HepG2 (cell line): ENCODE measurements at regions not wholly inside any gene's neighbourhood (a gene's known extent, or its start where the extent isn't known, plus 50 kb on each side); places are given as distances from the start of the nearest gene placed in this dataset.

Experiments used
- ATAC-seq: fragments of 200-7000 bp; cut with Tn5 transposase; 3 replicates; pipeline ENCODE4 v1.9.1; 2020; ENCODE audit warnings: mild to moderate bottlenecking, moderate library complexity
- BruUV-seq: library from RNA; stranded (reverse); fragments of 400-500 nt; replicated peaks from 2 replicates; lab custom pipeline; 2021; lab: Mats Ljungman, UMichigan
- CTCF ChIA-PET: fragments of 300-600 bp; formaldehyde crosslinking; extraction: SDS; loops from one replicate; lab custom pipeline; 2021; ENCODE audit warnings: low total read pairs, inconsistent platforms, low intra/inter-chr PET ratio; lab: Yijun Ruan, JAX
- POLR2A ChIA-PET: fragments of 350-600 bp; sonication (Branson Sonifier 250); formaldehyde crosslinking; loops from one replicate; lab custom pipeline; 2020; ENCODE audit warnings: antibody characterized with exemption, inconsistent platforms; lab: Yijun Ruan, JAX
- DNase-seq: peaks from one replicate; pipeline ENCODE4 v3.0.0-alpha.2; 2015; ENCODE audit warnings: low spot score
- FAIRE-seq: peaks from 3 replicates; lab custom pipeline; 2011; peaks lifted over from hg19 to GRCh38; lab: Jason Lieb, UNC
- H2AFZ ChIP-seq: one replicate; pipeline ENCODE4 v1.6.1; 2011; ENCODE audit warnings: low read length, inconsistent platforms
- H3K27ac ChIP-seq: fragments of 300-600 bp; 3 replicates; pipeline ENCODE4 v1.8.0; 2011; ENCODE audit warnings: mixed run types, mild to moderate bottlenecking, mixed read lengths, low read length, inconsistent platforms; ENCODE audit not compliant: insufficient read depth; ENCODE audit errors: extremely low read length
- H3K27me3 ChIP-seq, 2 experiments: fragments of 200-600 bp in 1 of 2; 2 replicates in 1 of 2; 3 replicates in 1 of 2; pipeline versions ENCODE4 v1.6.0 to v1.8.0; 2011; ENCODE audit warnings: low read length in 2 of 2, mild to moderate bottlenecking in 2 of 2, moderate library complexity in 2 of 2, inconsistent platforms in 1 of 2; ENCODE audit not compliant: insufficient read depth in 2 of 2, control insufficient read depth in 1 of 2
- H3K36me3 ChIP-seq, 2 experiments: fragments of 200-600 bp in 1 of 2; replicated peaks in 1 of 2; 2 replicates in 1 of 2; 3 replicates in 1 of 2; pipeline versions ENCODE4 v1.5.1 to v1.8.0; 2011; ENCODE audit warnings: low read length in 2 of 2, inconsistent platforms in 1 of 2; ENCODE audit not compliant: insufficient read depth in 2 of 2, control insufficient read depth in 1 of 2
- H3K4me1 ChIP-seq: 2 replicates; pipeline ENCODE4 v1.5.1; 2012; ENCODE audit warnings: low read length, inconsistent platforms; ENCODE audit not compliant: insufficient read depth
- H3K4me2 ChIP-seq: 2 replicates; pipeline ENCODE4 v1.6.0; 2011; ENCODE audit warnings: low read depth, low read length, inconsistent platforms
- H3K4me3 ChIP-seq, 3 experiments: fragments of 200-600 bp in 1 of 3; sonication (generic), shearing (Covaris generic) in 1 of 3; replicated peaks in 1 of 3; 2 replicates each; pipeline ENCODE4 v1.5.1; 2011 to 2016; ENCODE audit warnings: low read length in 3 of 3, inconsistent platforms in 2 of 3, low read depth in 2 of 3, mild to moderate bottlenecking in 2 of 3, control low read depth in 1 of 3, mixed read lengths in 1 of 3; ENCODE audit not compliant: insufficient read depth in 1 of 3
- H3K79me2 ChIP-seq: one replicate; pipeline ENCODE4 v1.6.1; 2011; ENCODE audit warnings: low read length, inconsistent platforms; ENCODE audit not compliant: insufficient read depth
- H3K9ac ChIP-seq: 2 replicates; pipeline ENCODE4 v1.6.0; 2011; ENCODE audit warnings: mild to moderate bottlenecking, low read depth, low read length, inconsistent platforms; ENCODE audit not compliant: insufficient read depth
- H3K9me3 ChIP-seq: 2 replicates; pipeline ENCODE4 v1.5.1; 2012; ENCODE audit warnings: mild to moderate bottlenecking, low read length
- H4K20me1 ChIP-seq: 2 replicates; pipeline ENCODE4 v1.6.0; 2011; ENCODE audit warnings: inconsistent platforms, mild to moderate bottlenecking, low read length, moderate library complexity; ENCODE audit not compliant: insufficient read depth
- NFKB2 ChIP-seq: sonication (generic); formaldehyde crosslinking; IDR thresholded peaks from 2 replicates; pipeline ENCODE4 v1.4.0; 2020; ENCODE audit warnings: missing genetic modification reagents, borderline replicate concordance
- NFYC ChIP-seq: IDR thresholded peaks from 2 replicates; pipeline ENCODE4 v1.6.1; 2016; ENCODE audit warnings: missing genetic modification reagents, missing compliant biosample characterization
- SIN3A ChIP-seq: IDR thresholded peaks from 2 replicates; pipeline ENCODE4 v1.6.1; 2011; ENCODE audit warnings: low read depth, mild to moderate bottlenecking, control low read depth, low read length, borderline replicate concordance
- WIZ ChIP-seq: sonication (generic); formaldehyde crosslinking; IDR thresholded peaks from 2 replicates; pipeline ENCODE4 v1.5.1; 2020; ENCODE audit warnings: mild to moderate bottlenecking, missing genetic modification reagents
- XBP1 ChIP-seq: sonication (generic); formaldehyde crosslinking; IDR thresholded peaks from 2 replicates; pipeline ENCODE4 v1.5.0; 2020; ENCODE audit warnings: missing genetic modification reagents
- ZNF7 ChIP-seq: IDR thresholded peaks from 2 replicates; pipeline ENCODE4 v1.6.1; 2016; ENCODE audit warnings: missing biosample characterization, missing genetic modification reagents
- ZNF782 ChIP-seq: sonication (generic); formaldehyde crosslinking; IDR thresholded peaks from 2 replicates; pipeline ENCODE4 v1.4.0; 2020; ENCODE audit warnings: missing genetic modification reagents, mild to moderate bottlenecking, borderline replicate concordance
- ZNF83 ChIP-seq: sonication (generic); formaldehyde crosslinking; IDR thresholded peaks from 2 replicates; pipeline ENCODE4 v1.4.0; 2020; ENCODE audit warnings: missing genetic modification reagents, mild to moderate bottlenecking, borderline replicate concordance
- ZNF839 ChIP-seq: sonication (generic); formaldehyde crosslinking; IDR thresholded peaks from 2 replicates; pipeline ENCODE4 v1.4.0; 2020; ENCODE audit warnings: missing genetic modification reagents, mild to moderate bottlenecking, borderline replicate concordance
- ZSCAN25 ChIP-seq: sonication (generic); formaldehyde crosslinking; IDR thresholded peaks from 2 replicates; pipeline ENCODE4 v1.8.0; 2022; ENCODE audit warnings: mild to moderate bottlenecking, missing genetic modification reagents
- WGBS: methylation state at CpG from one replicate; pipeline ENCODE4 v1.1.6; 2017; ENCODE audit warnings: low lambda C conversion rate; 5-methylcytosine and 5-hydroxymethylcytosine counted together
- in situ Hi-C: cut with HindIII; loops from 2 replicates; pipeline ENCODE4 v1.10.0; 2017; ENCODE audit warnings: low pct_unique_long_range_greater_than_20kb; ENCODE audit not compliant: extremely low pct_ligation_motif_present
- intact Hi-C: fragments of 100-400 bp; cut with micrococcal nuclease; formaldehyde crosslinking; loops from one replicate; pipeline ENCODE4 v1.10.0; 2022; ENCODE audit not compliant: unreplicated experiment
- TF ChIP-seq, protein P1 (sequence below): sonication (generic); formaldehyde crosslinking; IDR thresholded peaks from 2 replicates; pipeline ENCODE4 v1.5.1; 2020; ENCODE audit warnings: missing genetic modification reagents, mild to moderate bottlenecking, borderline replicate concordance
- TF ChIP-seq, protein P2 (sequence below): IDR thresholded peaks from 2 replicates; pipeline ENCODE4 v1.6.1; 2016; ENCODE audit warnings: missing genetic modification reagents, missing compliant biosample characterization
- TF ChIP-seq, protein P3 (sequence below): sonication (generic); formaldehyde crosslinking; IDR thresholded peaks from 2 replicates; pipeline ENCODE4 v1.4.0; 2020; ENCODE audit warnings: missing genetic modification reagents, borderline replicate concordance
- TF ChIP-seq, protein P4 (sequence below): sonication (generic); formaldehyde crosslinking; IDR thresholded peaks from 2 replicates; pipeline ENCODE4 v1.4.0; 2020; ENCODE audit warnings: low read depth, mild to moderate bottlenecking, missing genetic modification reagents
- TF ChIP-seq, protein P5 (sequence below): sonication (generic); formaldehyde crosslinking; IDR thresholded peaks from 2 replicates; pipeline ENCODE4 v1.5.0; 2020; ENCODE audit warnings: missing genetic modification reagents, mild to moderate bottlenecking, borderline replicate concordance

GRCh38 chr10:130834573-130834972 lies 476.9 kb downstream of the TCERG1L start (continued):
- TF ChIP-seq, protein P1, sequence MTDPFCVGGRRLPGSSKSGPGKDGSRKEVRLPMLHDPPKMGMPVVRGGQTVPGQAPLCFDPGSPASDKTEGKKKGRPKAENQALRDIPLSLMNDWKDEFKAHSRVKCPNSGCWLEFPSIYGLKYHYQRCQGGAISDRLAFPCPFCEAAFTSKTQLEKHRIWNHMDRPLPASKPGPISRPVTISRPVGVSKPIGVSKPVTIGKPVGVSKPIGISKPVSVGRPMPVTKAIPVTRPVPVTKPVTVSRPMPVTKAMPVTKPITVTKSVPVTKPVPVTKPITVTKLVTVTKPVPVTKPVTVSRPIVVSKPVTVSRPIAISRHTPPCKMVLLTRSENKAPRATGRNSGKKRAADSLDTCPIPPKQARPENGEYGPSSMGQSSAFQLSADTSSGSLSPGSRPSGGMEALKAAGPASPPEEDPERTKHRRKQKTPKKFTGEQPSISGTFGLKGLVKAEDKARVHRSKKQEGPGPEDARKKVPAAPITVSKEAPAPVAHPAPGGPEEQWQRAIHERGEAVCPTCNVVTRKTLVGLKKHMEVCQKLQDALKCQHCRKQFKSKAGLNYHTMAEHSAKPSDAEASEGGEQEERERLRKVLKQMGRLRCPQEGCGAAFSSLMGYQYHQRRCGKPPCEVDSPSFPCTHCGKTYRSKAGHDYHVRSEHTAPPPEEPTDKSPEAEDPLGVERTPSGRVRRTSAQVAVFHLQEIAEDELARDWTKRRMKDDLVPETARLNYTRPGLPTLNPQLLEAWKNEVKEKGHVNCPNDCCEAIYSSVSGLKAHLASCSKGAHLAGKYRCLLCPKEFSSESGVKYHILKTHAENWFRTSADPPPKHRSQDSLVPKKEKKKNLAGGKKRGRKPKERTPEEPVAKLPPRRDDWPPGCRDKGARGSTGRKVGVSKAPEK (CRISPR knock-in tag), result no peak
- TF ChIP-seq ZNF7 (CRISPR knock-in tag) (no peak), XBP1 (CRISPR knock-in tag) (no peak), NFYC (CRISPR knock-in tag) (no peak)
- TF ChIP-seq, protein P2, sequence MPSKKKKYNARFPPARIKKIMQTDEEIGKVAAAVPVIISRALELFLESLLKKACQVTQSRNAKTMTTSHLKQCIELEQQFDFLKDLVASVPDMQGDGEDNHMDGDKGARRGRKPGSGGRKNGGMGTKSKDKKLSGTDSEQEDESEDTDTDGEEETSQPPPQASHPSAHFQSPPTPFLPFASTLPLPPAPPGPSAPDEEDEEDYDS (CRISPR knock-in tag), result no peak
- TF ChIP-seq, protein P3, sequence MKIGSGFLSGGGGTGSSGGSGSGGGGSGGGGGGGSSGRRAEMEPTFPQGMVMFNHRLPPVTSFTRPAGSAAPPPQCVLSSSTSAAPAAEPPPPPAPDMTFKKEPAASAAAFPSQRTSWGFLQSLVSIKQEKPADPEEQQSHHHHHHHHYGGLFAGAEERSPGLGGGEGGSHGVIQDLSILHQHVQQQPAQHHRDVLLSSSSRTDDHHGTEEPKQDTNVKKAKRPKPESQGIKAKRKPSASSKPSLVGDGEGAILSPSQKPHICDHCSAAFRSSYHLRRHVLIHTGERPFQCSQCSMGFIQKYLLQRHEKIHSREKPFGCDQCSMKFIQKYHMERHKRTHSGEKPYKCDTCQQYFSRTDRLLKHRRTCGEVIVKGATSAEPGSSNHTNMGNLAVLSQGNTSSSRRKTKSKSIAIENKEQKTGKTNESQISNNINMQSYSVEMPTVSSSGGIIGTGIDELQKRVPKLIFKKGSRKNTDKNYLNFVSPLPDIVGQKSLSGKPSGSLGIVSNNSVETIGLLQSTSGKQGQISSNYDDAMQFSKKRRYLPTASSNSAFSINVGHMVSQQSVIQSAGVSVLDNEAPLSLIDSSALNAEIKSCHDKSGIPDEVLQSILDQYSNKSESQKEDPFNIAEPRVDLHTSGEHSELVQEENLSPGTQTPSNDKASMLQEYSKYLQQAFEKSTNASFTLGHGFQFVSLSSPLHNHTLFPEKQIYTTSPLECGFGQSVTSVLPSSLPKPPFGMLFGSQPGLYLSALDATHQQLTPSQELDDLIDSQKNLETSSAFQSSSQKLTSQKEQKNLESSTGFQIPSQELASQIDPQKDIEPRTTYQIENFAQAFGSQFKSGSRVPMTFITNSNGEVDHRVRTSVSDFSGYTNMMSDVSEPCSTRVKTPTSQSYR, result no peak

GRCh38 chr10:130835068-130835467 lies 476.5 kb downstream of the TCERG1L start:
- CTCF ChIA-PET, result no interaction called here
- in situ Hi-C loops (no loop called here), intact Hi-C loops (no loop called here)
- Histone ChIP-seq H3K9ac (no peak overlapping the region), H3K27ac (no peak overlapping the region), H4K20me1 (no peaks in the 10 kb centered on the region), H3K36me3 (no peaks in the 10 kb centered on the region), H3K79me2 (no peaks in the 10 kb centered on the region), H3K4me1 (no peaks in the 10 kb centered on the region), H2AFZ (no peak overlapping the region), H3K27me3 (no peaks in the 10 kb centered on the region), H3K4me3 (no peak overlapping the region), H3K9me3 (no peaks in the 10 kb centered on the region), H3K4me2 (no peak overlapping the region)
- WGBS, result no CpG with 5 or more reads among the region's 5 CpGs
- DNase-seq (no peak), FAIRE-seq (no peak), ATAC-seq (no peak)
- POLR2A ChIA-PET, result no interaction called here
- no TSS peak for BruUV-seq
- TF ChIP-seq NFKB2 (no peak), ZNF839 (CRISPR knock-in tag) (no peak), ZNF782 (CRISPR knock-in tag) (no peak), ZSCAN25 (no peak), WIZ (CRISPR knock-in tag) (no peak), ZNF83 (CRISPR knock-in tag) (no peak), SIN3A (no peak)
- TF ChIP-seq, protein P4, sequence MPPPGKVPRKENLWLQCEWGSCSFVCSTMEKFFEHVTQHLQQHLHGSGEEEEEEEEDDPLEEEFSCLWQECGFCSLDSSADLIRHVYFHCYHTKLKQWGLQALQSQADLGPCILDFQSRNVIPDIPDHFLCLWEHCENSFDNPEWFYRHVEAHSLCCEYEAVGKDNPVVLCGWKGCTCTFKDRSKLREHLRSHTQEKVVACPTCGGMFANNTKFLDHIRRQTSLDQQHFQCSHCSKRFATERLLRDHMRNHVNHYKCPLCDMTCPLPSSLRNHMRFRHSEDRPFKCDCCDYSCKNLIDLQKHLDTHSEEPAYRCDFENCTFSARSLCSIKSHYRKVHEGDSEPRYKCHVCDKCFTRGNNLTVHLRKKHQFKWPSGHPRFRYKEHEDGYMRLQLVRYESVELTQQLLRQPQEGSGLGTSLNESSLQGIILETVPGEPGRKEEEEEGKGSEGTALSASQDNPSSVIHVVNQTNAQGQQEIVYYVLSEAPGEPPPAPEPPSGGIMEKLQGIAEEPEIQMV, result no peak
- TF ChIP-seq, protein P5, sequence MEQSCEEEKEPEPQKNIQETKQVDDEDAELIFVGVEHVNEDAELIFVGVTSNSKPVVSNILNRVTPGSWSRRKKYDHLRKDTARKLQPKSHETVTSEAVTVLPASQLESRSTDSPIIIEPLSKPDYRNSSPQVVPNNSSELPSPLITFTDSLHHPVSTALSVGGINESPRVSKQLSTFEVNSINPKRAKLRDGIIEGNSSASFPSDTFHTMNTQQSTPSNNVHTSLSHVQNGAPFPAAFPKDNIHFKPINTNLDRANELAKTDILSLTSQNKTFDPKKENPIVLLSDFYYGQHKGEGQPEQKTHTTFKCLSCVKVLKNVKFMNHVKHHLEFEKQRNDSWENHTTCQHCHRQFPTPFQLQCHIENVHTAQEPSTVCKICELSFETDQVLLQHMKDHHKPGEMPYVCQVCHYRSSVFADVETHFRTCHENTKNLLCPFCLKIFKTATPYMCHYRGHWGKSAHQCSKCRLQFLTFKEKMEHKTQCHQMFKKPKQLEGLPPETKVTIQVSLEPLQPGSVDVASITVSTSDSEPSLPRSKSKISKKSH (CRISPR knock-in tag), result no peak
